ENCODE measurements at regions not wholly inside any gene's neighbourhood (a gene's known extent, or its start where the extent isn't known, plus 50 kb on each side); places are given as distances from the start of the nearest gene placed in this dataset.

DNA sequence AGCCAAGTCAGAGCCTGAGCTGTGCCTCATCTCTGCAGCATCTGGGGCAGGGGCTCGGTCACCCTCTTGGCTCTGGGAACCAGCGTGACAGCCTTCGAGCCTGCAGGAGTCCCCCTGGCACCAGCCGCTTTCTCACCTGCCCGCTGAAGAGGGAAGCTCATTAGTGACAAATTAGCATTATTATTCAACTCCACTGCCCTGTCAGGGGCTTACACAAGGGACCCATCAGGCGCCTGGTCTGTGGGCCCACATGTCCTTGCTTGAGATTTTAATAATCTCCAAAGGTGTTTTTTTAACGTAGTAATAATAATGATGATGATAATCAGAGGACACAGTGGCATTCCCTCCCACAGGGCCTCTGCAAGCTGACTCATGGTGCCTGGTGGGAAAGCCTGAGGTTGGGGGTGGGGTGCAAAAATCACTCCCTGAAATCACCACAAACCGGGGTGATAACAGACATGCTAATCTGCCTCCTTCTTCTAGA is 98.1 kb upstream of the IGSF21 start:
- TF ChIP-seq, protein P1, sequence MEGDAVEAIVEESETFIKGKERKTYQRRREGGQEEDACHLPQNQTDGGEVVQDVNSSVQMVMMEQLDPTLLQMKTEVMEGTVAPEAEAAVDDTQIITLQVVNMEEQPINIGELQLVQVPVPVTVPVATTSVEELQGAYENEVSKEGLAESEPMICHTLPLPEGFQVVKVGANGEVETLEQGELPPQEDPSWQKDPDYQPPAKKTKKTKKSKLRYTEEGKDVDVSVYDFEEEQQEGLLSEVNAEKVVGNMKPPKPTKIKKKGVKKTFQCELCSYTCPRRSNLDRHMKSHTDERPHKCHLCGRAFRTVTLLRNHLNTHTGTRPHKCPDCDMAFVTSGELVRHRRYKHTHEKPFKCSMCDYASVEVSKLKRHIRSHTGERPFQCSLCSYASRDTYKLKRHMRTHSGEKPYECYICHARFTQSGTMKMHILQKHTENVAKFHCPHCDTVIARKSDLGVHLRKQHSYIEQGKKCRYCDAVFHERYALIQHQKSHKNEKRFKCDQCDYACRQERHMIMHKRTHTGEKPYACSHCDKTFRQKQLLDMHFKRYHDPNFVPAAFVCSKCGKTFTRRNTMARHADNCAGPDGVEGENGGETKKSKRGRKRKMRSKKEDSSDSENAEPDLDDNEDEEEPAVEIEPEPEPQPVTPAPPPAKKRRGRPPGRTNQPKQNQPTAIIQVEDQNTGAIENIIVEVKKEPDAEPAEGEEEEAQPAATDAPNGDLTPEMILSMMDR (IDR thresholded peaks at IDR 0.05; ENCODE audit: insufficient read depth, low read length, poor library complexity, severe bottlenecking) = no peak
- no peak for TF ChIP-seq EZH2phosphoT487 (conservative IDR thresholded peaks at IDR 0.05; ENCODE audit: low read length)

Measured in SU-DHL-6 (cell line).